Hematopoietic multipotent progenitor cell treated with erythropoietin and hydrocortisone succinate and interleukin-3 and kit ligand, for 15 days (in vitro differentiated cells): ENCODE measurements at regions not wholly inside any gene's neighbourhood (a gene's known extent, or its start where the extent isn't known, plus 50 kb on each side); places are given as distances from the start of the nearest gene placed in this dataset.

Source experiments
- DNase-seq: peaks from one replicate; pipeline ENCODE4 v3.0.0-alpha.2; 2015; ENCODE audit warnings: low spot score

GRCh38 chr5:124664287-124664686 is 82.2 kb downstream of the ZNF608 start:
- no peak for DNase-seq

GRCh38 chr5:124663101-124663506 is 83.3 kb downstream of the ZNF608 start:
- DNase-seq, result no peak

GRCh38 chr5:124662181-124662781 is 84.2 kb downstream of the ZNF608 start:
- no peak for DNase-seq

GRCh38 chr5:124661317-124662141 is 84.9 kb downstream of the ZNF608 start:
- no peak for DNase-seq

GRCh38 chr5:124660229-124661093 is 86.0 kb downstream of the ZNF608 start:
- DNase-seq, result no peak

GRCh38 chr5:124659798-124660197 is 86.6 kb downstream of the ZNF608 start:
- DNase-seq, result no peak

GRCh38 chr5:124658867-124659557 is 87.4 kb downstream of the ZNF608 start:
- no peak for DNase-seq

GRCh38 chr5:124655921-124656511 is 90.4 kb downstream of the ZNF608 start:
- no peak for DNase-seq

GRCh38 chr5:124655251-124655917 is 91.1 kb downstream of the ZNF608 start:
- DNase-seq, result no peak

- DNase-seq, result no peak
Observed at GRCh38 chr5:124654418-124654817, 92.0 kb downstream of the ZNF608 start.

- DNase-seq, result no peak
Observed at GRCh38 chr5:124653666-124654065, 92.8 kb downstream of the ZNF608 start.

- no peak for DNase-seq
Observed at GRCh38 chr5:124652892-124653441, 93.5 kb downstream of the ZNF608 start.

GRCh38 chr5:124652514-124652819 is 94.0 kb downstream of the ZNF608 start:
- no peak for DNase-seq

- DNase-seq, result no peak
Observed at GRCh38 chr5:124651663-124652513, 94.6 kb downstream of the ZNF608 start.

GRCh38 chr5:124650951-124651662 is 95.3 kb downstream of the ZNF608 start:
- DNase-seq, result no peak

GRCh38 chr5:124650147-124650561 is 96.3 kb downstream of the ZNF608 start:
- no peak for DNase-seq

GRCh38 chr5:124649491-124650146 is 96.8 kb downstream of the ZNF608 start:
- no peak for DNase-seq

- no peak for DNase-seq
Observed at GRCh38 chr5:124648902-124649467, 97.5 kb downstream of the ZNF608 start.
